ENCODE measurements at regions not wholly inside any gene's neighbourhood (a gene's known extent, or its start where the extent isn't known, plus 50 kb on each side); places are given as distances from the start of the nearest gene placed in this dataset.

- DNase-seq = no peak
Measured at GRCh38 chr3:107061466-107061865, 315.8 kb upstream of the CCDC54 start.

- DNase-seq = no peak
Measured at GRCh38 chr3:107062310-107062709, 314.9 kb upstream of the CCDC54 start.

DNA sequence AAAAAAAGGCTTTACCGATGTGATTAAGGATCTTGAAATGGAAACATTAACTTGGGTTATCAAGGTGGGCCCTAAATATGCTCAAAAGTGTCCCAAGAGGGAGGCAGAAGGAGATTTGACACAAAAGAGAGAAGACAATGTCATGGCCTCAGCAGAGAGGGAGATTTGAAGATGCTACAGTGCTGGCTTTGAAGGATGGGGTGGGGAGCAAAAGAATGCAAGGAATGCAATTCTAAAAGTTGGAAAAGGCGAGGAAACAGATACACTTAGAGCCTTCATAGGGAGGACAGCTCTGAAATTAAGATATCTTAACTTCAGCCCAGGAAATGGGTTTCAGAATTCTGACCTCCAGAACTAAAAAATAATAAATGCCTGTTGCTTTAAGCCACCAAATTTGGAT lies 314.5 kb upstream of the CCDC54 start:
- DNase-seq = no peak

DNA sequence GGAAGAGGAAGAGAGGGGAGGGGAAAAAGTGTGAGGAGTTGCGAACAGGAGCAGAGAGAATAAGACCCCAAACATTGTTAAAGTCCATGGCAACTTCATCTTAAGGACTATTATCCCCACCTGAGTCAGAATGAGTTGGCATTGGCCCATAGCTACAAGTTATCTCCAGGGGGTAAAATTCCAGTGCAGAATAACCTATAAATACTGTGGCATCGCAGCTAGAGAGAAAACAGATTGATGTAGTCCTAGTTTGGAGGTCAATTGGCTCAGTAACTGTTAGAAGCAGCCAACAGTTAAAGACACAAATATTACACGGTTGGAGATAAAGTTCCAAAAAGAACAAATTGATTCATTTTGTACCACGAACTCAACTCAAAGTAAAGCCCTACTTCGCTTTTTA lies 313.9 kb upstream of the CCDC54 start:
- DNase-seq = no peak

DNA sequence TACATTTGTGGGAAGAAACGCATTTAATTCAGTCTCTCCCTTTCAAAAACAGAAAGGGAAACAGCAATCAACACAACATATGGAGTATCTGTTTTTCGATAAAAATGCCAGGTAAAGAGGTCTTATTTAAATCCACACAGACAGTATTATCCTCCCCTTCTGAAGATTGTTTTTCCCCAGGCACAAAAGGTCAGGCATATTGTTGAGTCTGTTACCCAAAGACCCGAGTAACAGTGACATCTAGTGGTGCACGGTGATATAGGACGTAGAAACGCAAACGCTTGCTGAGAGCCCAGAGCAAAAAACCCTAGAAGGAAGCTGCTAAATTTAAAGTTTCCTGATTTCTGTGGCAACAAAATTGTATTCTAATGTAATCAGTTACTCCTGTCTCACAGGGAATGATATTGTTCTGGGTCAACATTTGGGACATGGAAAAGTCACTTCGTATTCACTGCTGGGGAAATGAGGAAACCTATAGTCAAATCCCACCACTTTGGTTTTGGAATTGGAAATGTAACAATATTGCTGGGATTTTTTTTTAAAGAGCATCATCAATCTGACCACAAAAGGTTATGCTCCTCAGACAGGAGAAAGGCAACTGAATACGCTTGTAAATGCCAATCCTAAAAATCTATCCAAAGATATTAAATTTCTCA lies 312.7 kb upstream of the CCDC54 start:
- peak; percentile 55 for DNase-seq

GRCh38 chr3:107065094-107065861 lies 312.0 kb upstream of the CCDC54 start:
- DNase-seq = no peak

- no peak for DNase-seq
Measured at GRCh38 chr3:107067421-107067820, 309.8 kb upstream of the CCDC54 start.

DNA sequence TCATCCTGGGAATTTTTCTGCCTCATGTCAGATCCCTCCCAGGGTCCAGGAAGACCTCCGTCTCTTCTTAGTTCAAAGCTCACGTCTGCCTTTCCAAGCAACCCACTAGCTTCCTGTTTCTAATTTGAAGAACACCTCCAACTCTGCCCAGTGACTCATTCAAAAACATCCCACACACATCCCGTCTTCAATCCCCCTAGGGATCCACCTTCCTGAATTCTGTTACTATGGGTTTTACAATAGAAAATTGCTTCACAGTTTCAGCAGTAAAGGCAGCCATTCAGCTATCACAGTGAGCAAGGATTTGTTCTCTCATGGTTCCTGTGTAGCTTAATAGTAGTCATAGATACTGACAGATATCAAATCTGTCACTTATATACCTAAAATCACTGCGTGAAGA lies 308.3 kb upstream of the CCDC54 start:
- DNase-seq = peak; percentile 56

DNA sequence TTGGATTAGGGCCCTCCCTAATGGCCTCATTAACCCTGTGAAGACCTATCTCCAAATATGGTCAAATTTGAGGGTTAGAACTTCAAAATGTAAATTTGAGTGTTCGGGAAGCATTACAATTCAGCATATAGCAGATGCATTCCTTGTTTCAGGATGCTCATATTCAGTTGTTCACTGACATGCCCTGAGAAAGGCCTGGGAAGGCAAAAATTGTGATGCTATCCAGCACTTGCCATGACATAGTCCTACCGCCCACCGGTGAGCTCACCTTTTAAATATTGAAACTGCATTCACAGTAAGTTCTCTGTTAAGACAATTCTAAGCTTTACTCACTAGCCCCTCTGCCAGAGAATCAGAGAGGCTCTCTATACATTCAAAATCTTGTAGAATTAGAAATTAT lies 300.3 kb upstream of the CCDC54 start:
- no peak for DNase-seq

DNA sequence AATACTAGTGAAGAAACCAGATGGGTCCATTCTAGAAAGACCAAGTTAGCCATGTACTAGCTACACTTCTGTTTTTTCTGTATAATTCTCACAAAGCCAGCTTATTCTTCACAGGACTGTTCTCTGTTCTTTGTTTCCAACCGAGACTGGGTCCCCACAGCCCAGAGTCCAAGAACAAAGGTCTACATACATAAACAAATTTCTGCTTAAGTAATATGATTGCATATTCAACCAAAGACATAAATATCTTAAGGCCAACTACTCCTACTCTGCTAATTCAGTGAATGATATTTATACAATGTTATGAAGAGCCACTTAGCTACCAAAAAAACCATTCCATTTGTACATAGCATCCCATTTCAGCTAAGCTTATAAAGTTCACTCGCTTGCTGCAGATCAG lies 299.8 kb upstream of the CCDC54 start:
- DNase-seq = no peak

DNA sequence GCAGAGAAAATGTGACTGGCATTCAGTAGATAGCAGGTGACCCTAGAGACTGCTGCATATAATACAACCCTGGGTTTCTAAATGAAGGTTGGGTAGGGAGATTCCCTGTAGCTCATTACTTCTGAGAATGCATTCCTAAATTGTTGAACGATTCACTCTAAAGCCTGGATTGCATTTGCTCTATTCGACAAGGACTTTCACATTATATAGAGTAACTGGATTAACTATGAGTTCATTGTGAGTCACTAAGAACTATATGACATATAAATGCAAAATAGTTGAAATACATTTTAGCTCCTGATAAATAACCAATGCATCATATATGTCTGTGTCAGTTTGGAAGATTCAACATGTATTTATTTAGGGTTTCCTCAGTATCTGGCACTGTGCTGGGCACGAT lies 294.7 kb upstream of the CCDC54 start:
- peak; percentile 46 for DNase-seq

- DNase-seq = peak; percentile 7
Measured at GRCh38 chr3:107085261-107085660, 292.0 kb upstream of the CCDC54 start.

- DNase-seq = no peak
Measured at GRCh38 chr3:107092121-107092520, 285.1 kb upstream of the CCDC54 start.

- DNase-seq = no peak
Measured at GRCh38 chr3:107098864-107099263, 278.4 kb upstream of the CCDC54 start.

DNA sequence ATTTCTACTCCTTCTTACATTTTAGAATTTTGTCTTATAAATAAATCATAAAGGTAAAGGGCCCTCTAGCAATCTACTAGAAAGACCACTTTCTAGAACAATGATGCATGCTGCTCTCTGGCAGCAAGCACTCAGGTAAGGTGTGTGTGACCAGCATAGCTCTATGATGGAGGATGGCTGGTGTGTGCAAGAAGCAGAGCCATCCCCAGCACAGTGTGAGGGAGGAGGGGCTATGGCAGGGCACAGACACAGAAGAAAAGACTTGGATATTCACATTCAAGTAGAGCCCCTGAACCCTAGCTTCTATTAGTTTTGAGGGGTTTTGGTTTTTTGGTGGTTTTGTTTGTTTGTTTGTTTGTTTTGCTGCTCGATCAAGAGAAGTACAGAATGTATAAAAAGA lies 277.1 kb upstream of the CCDC54 start:
- DNase-seq = no peak

DNA sequence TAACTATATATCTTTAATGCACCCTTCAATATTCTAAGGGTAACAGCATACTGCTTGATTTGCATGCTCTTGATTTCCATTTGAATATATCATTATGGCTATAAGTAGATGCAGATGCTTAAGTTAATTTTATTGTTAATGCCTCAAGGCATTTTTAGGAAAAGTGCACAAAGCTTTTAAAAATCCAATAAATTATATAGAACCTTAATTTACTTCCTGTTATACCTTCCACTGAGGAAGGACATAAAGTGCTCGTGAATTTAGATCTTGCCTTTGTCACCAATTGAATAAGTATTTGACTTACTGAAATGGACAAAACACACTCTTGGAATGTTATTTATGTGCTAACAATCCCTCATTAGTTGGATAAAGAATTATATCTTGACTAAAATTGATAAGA lies 276.7 kb upstream of the CCDC54 start:
- no peak for DNase-seq

GRCh38 chr3:107103786-107104185 lies 273.5 kb upstream of the CCDC54 start:
- DNase-seq = no peak

DNA sequence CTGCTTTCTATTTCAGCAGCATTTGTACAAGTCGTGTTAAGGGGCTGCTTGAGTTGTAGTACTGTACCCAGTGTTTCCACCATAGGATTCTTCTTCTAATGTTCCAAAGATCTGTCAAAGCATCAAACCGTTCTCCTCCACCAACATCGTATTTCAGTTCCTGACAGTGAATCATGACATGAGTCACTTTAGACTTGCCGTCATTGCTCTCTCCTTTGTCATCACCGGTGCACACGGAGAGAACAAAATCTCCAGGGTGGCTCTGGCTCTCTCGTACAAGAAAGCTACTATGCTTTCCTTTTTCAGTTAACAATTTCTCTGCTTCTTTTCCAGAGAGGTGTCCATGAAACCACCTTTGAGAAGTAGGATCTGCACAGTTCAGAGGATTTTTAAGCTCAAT lies 270.9 kb upstream of the CCDC54 start:
- DNase-seq = peak; percentile 24

GRCh38 chr3:107106907-107107306 lies 270.3 kb upstream of the CCDC54 start:
- no peak for DNase-seq

GRCh38 chr3:107110596-107111305 lies 266.5 kb upstream of the CCDC54 start:
- no peak for DNase-seq

DNA sequence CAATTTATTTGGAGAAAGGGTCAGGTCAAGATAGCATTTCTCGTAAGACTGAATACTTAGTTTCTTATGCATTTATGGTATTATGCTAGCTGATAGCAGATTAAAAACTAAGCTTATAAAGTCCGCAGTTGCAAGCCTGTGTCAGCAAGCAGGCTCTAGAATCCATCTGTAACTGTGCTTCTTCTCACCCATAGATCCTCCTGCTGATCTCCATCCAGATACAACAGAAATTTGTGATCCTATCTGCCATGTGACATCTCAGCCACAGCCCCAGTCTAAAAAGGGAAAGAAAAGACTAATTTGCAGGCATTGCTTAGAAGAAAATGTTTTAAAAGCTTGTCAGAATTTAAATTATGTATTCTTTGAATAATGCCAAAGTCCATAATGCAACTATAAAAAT lies 265.4 kb upstream of the CCDC54 start:
- DNase-seq = no peak

GRCh38 chr3:107112356-107112755 lies 264.9 kb upstream of the CCDC54 start:
- DNase-seq = no peak

- no peak for DNase-seq
Measured at GRCh38 chr3:107116251-107116650, 261.0 kb upstream of the CCDC54 start.

DNA sequence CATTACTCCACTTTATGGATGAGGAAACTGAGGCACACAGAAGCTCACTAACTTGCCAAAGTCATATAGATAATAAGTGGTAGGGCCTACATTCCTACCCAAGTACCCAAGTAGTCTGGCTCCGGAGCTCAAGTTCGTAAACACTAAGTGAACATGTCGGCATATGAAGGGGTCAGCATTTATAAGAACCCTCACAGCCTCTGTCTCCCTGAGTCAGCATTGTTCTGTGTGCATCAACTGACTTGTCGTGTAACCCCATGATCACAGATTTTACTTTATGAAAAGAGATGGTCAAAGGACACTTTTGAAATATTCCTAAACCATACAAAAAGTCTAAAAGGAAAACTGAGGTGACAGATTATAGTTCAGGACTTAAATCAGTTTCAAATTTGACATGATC lies 260.1 kb upstream of the CCDC54 start:
- no peak for DNase-seq
